ENCODE measurements at regions not wholly inside any gene's neighbourhood (a gene's known extent, or its start where the extent isn't known, plus 50 kb on each side); places are given as distances from the start of the nearest gene placed in this dataset.

DNA sequence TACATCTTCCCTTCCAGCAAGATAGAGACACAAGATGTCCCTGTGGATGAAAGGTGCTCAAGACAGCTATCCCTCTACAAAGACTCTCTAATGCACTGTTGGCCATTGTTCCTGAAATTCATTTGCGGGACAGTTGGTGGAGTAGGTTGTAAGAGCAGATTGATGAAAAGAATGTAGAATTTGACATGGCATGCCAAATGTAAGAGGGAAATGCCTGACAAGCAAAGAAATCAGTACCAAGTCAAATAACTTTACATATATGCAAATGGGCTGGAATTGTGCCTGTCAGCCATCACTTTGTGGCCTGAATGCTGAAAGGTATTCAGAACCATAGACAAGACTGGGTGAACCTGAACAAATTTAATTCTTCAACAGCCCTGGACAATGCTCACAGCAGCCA lies 120.3 kb upstream of the FAM204A start:
- TF ChIP-seq POLR2AphosphoS5 (IDR thresholded peaks at IDR 0.05) (no peak), POLR2A (IDR thresholded peaks at IDR 0.05) (no peak)
- TF ChIP-seq, protein P1, sequence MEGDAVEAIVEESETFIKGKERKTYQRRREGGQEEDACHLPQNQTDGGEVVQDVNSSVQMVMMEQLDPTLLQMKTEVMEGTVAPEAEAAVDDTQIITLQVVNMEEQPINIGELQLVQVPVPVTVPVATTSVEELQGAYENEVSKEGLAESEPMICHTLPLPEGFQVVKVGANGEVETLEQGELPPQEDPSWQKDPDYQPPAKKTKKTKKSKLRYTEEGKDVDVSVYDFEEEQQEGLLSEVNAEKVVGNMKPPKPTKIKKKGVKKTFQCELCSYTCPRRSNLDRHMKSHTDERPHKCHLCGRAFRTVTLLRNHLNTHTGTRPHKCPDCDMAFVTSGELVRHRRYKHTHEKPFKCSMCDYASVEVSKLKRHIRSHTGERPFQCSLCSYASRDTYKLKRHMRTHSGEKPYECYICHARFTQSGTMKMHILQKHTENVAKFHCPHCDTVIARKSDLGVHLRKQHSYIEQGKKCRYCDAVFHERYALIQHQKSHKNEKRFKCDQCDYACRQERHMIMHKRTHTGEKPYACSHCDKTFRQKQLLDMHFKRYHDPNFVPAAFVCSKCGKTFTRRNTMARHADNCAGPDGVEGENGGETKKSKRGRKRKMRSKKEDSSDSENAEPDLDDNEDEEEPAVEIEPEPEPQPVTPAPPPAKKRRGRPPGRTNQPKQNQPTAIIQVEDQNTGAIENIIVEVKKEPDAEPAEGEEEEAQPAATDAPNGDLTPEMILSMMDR (IDR thresholded peaks at IDR 0.05), result no peak

Data from prostate gland (tissue), 2 donors.